Activated T-helper 2 cell treated with anti-CD3 and anti-CD28 coated beads, Interferon-gamma antibody, Interleukin-2, Interleukin-4, amounts not matched to agents 10 μg/mL and 5 μg/mL and 100 μg/mL, durations not matched to agents 14 hours and 24 hours and 36 hours (primary cell): ENCODE measurements at regions not wholly inside any gene's neighbourhood (a gene's known extent, or its start where the extent isn't known, plus 50 kb on each side); places are given as distances from the start of the nearest gene placed in this dataset.

ENCODE experiments used
- DNase-seq: peaks from one replicate; pipeline ENCODE4 v3.0.0; 2021; ENCODE audit warnings: low spot score
- H3K27ac Mint-ChIP-seq: one replicate; pipeline ENCODE4 v1.8.0; 2021; ENCODE audit warnings: mixed read lengths
- H3K27me3 Mint-ChIP-seq: one replicate; pipeline ENCODE4 v1.8.0; 2021; ENCODE audit warnings: low read depth, mixed read lengths
- H3K36me3 Mint-ChIP-seq: one replicate; pipeline ENCODE4 v1.8.0; 2021; ENCODE audit warnings: low read depth, mixed read lengths
- H3K4me1 Mint-ChIP-seq: one replicate; pipeline ENCODE4 v1.8.0; 2021; ENCODE audit warnings: low read depth, mixed read lengths
- H3K4me3 Mint-ChIP-seq: one replicate; pipeline ENCODE4 v1.8.0; 2021; ENCODE audit warnings: low read depth, mild to moderate bottlenecking, moderate library complexity, mixed read lengths
- H3K9me3 Mint-ChIP-seq: one replicate; pipeline ENCODE4 v1.8.0; 2021; ENCODE audit warnings: mixed read lengths
- intact Hi-C: fragments of 100-400 bp; cut with micrococcal nuclease; formaldehyde crosslinking; loops from one replicate; pipeline ENCODE4 v1.15.1; 2023

DNA sequence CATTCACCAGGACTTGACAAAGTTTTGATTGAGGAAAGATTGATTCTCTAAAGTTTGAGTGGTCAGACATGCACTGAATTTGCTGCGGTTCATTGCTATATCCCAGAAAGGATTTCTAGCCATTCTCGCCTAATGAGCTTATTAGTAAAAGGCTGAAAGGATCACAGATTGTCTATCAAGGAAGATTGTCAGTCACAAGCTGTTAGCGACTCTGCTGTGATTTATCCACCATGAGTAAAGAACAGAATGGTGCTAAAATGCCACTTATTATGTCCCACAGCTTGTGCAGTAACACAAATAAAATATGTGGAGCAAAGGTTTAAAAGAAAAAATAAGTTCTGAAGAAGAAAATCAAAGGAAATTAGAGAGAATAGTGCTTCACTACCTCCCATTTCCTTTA lies 701.2 kb upstream of the CDH7 start:
- Mint-ChIP-seq H3K27ac (no peak overlapping the region), H3K36me3 (no peaks in the 10 kb centered on the region), H3K27me3 (no peaks in the 10 kb centered on the region), H3K9me3 (peaks cover 28% of the 10 kb centered on the region), H3K4me1 (no peaks in the 10 kb centered on the region), H3K4me3 (no peak overlapping the region)
- intact Hi-C loops = no loop called here
- no peak for DNase-seq

DNA sequence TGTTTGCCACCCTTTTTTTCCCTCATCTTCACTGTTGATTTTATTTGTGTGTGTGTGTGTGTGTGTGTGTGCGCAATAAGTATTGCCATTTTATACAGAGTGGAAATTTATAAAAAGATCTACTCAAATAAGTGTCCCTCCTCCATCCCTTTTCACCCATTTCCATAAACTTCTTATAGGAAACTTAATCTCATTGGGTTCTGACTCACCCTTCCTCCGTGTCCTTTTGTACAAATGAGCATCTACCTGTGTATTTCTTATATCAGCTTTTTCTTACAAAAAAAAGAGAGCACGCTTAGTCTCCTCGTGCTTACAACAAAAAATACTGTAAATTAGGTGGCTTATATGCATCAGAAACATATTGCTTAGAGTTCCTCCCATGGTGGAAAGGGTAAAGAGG lies 711.2 kb upstream of the CDH7 start:
- H3K27ac Mint-ChIP-seq = no peak overlapping the region
- H3K36me3 Mint-ChIP-seq = no peaks in the 10 kb centered on the region
- H3K4me1 Mint-ChIP-seq = no peaks in the 10 kb centered on the region
- intact Hi-C loops = no loop called here
- H3K27me3 Mint-ChIP-seq = no peaks in the 10 kb centered on the region
- H3K9me3 Mint-ChIP-seq = peaks cover 21% of the 10 kb centered on the region
- DNase-seq = no peak
- no peak overlapping the region for H3K4me3 Mint-ChIP-seq

DNA sequence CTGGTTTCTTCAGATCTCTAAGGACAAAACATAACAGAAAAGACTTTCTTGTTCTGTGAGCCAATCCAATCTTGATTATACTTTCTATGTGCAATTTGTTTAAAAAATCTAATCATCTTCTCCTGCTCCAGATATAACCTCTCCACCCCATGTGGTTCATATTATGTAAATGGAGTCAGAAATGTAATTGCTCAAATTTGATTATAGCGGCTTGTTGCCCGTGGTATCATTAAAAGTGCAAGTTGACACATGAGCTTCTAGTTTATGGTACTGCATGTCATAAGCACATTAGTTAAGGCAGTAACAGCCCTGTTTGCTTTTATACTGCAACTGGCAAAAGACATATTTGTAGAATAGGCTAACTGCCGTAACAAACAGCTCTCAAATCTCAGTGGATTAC lies 715.1 kb upstream of the CDH7 start:
- DNase-seq = no peak
- Mint-ChIP-seq H3K36me3 (no peaks in the 10 kb centered on the region), H3K27me3 (no peaks in the 10 kb centered on the region), H3K4me1 (no peaks in the 10 kb centered on the region), H3K27ac (no peak overlapping the region), H3K9me3 (peaks cover 40% of the 10 kb centered on the region), H3K4me3 (no peak overlapping the region)
- intact Hi-C loops = no loop called here

DNA sequence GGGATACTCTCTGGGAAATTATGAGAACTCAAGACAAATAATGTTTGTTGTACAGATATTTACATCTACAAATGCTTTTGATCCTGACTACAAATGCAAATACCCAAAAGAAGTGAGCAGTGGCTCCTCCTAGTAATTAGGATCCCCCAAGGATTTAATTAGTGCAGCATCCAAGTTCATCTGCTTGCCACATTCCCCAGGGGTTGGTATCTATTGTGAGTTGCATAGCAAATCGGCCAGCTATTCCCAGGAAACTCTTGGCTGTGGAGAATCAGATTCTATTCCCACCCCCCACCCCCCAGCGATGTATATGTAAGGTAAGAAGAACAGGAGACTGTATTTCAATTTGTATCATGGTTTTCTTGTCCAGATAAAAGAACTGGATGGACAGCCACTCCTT lies 725.1 kb upstream of the CDH7 start:
- Mint-ChIP-seq H3K36me3 (no peaks in the 10 kb centered on the region), H3K4me3 (no peak overlapping the region), H3K9me3 (peaks cover 30% of the 10 kb centered on the region), H3K4me1 (no peaks in the 10 kb centered on the region), H3K27me3 (no peaks in the 10 kb centered on the region), H3K27ac (no peak overlapping the region)
- no peak for DNase-seq
- intact Hi-C loops = no loop called here

DNA sequence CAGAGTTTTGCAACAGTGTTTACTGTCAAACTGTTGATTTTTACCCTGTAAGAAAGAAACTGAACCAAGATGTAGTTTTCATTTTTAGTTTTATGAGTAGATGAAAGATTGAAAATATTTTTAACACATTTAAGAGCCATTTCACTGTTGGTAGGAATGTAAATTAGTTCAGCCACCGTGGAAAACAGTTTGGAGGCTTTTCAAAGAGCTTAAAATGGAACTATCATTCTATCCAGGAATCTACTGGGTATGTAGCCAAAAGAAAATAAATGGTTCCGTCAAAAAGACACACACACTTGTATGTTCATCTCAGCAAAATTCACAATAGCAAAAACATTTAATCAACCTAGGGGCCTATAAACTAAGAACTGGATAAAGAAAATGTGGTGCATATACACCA lies 729.8 kb upstream of the CDH7 start:
- intact Hi-C loops = no loop called here
- H3K36me3 Mint-ChIP-seq = no peaks in the 10 kb centered on the region
- no peak for DNase-seq
- peaks cover 31% of the 10 kb centered on the region for H3K9me3 Mint-ChIP-seq
- H3K4me1 Mint-ChIP-seq = no peaks in the 10 kb centered on the region
- no peak overlapping the region for H3K4me3 Mint-ChIP-seq
- no peak overlapping the region for H3K27ac Mint-ChIP-seq
- H3K27me3 Mint-ChIP-seq = no peaks in the 10 kb centered on the region

DNA sequence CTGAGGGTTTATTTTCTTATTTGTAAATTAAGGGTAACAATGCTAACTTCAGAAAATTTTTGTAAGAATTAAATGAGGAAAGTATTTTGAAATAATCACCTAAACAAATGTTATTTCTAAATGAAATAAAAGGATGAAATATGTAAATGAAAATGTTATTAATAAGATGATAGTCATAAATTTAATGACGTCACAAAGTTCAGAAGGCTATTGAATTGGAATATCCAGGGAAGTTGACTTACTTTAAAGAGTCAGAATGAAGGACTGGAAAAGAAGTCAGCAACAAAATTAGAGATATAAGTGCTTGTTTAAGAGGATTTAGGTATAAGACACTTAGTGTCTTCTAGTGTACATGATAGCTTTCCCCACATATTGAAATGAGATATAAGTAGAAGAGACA lies 732.6 kb upstream of the CDH7 start:
- DNase-seq = no peak
- intact Hi-C loops = no loop called here
- H3K36me3 Mint-ChIP-seq = no peaks in the 10 kb centered on the region
- H3K27ac Mint-ChIP-seq = no peak overlapping the region
- no peaks in the 10 kb centered on the region for H3K4me1 Mint-ChIP-seq
- peaks cover 30% of the 10 kb centered on the region for H3K9me3 Mint-ChIP-seq
- H3K27me3 Mint-ChIP-seq = no peaks in the 10 kb centered on the region
- no peak overlapping the region for H3K4me3 Mint-ChIP-seq

DNA sequence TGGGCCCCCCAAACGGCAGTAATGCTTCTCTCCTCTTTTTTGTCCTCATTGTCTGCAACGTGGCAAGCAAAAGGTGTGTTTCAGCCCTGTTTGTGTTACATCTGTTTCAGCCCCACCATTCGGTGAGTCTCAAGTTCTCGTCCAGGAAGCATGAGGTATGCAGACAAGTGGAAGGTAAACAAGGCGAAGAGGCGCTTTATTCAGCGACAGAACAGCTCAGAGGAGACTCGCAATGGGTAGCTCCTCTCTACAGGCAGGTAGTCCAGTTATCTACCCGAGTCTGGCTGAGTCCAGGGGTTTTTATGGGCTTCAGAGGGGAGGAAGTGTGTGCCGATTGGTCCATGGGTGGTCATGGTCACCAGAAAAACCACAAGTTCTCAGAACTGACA lies 733.4 kb upstream of the CDH7 start:
- Mint-ChIP-seq H3K36me3 (no peaks in the 10 kb centered on the region), H3K27ac (no peak overlapping the region), H3K27me3 (no peaks in the 10 kb centered on the region), H3K9me3 (peaks cover 29% of the 10 kb centered on the region), H3K4me1 (no peaks in the 10 kb centered on the region), H3K4me3 (no peak overlapping the region)
- intact Hi-C loops = no loop called here
- no peak for DNase-seq

DNA sequence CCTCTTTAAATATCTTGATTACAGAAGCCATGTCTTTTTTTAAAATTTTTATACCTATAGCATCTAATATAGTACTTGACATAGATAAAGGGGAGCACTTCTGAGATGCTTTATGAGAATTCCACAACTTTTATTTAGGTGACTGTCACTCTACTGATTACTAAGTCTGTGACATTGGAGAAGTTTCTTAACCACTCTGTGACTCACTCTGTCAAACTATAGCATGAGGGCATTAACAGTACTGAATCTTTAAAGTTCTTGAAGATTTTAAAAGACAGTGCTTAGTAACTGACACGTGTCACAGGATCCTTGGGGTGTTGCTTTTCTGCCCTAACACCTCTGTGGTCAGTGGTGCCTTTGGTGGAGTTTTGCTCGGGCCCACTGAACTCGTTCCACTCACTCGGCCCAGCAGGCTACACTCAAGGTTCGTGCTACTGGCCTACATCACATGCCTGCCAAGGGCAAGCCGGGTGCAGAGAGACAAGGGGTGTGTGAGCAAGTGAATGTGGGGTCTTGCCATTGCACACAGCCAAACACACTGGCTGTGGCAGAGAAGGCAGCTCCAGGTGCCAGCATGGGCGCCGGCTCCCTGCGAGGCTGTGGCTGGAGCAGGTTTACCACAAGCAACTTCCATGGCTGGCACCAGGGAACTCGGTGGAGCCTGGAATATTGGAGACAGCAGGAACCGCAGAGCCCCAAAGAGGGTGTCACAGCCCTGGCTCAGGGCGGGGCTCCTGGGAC lies 734.0 kb upstream of the CDH7 start:
- Mint-ChIP-seq H3K4me3 (no peak overlapping the region), H3K27ac (no peak overlapping the region), H3K27me3 (no peaks in the 10 kb centered on the region), H3K4me1 (no peaks in the 10 kb centered on the region), H3K9me3 (peaks cover 35% of the 10 kb centered on the region), H3K36me3 (no peaks in the 10 kb centered on the region)
- no peak for DNase-seq
- intact Hi-C loops = no loop called here

DNA sequence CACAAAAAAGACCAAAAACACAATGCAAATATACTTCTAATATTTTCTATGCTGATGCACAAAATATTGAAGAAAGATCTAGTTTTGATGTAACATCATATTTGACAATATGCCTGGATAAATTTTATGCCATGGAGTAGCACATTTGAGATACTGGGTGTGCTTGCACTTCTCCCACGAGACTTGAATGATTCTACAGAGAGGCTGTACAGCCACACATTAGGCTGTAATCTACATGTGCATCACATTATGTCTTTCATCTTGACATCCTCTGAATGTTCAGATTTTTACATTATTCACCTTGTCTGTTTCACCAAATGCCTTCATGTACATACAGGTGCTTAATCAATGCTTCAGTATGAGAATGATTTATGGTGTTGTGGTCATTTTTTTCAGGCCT lies 756.4 kb upstream of the CDH7 start:
- Mint-ChIP-seq H3K4me1 (no peaks in the 10 kb centered on the region), H3K27me3 (no peaks in the 10 kb centered on the region), H3K27ac (no peak overlapping the region), H3K36me3 (no peaks in the 10 kb centered on the region), H3K4me3 (no peak overlapping the region), H3K9me3 (peaks cover 20% of the 10 kb centered on the region)
- DNase-seq = no peak
- intact Hi-C loops = no loop called here

DNA sequence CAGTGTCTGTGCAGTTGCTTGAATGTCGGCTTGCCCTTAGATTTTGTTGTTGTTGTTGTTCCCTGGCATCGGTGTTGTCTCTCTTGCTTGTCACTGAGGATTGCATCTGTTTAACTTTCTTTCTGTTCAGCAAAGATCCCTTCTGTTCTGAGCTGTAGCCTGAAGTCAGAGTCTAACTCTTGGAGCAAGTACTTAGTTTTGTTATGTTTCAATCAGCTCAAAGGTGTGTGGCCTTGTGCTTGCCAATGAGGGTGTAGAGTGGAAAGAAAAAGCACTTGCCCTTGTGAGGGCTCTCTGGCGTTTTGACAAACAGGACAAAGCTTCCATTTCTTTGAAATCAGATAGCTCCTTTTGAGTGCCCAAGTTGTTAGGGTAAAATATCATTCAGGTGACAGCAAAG lies 757.1 kb upstream of the CDH7 start:
- Mint-ChIP-seq H3K27me3 (no peaks in the 10 kb centered on the region), H3K4me1 (no peaks in the 10 kb centered on the region), H3K36me3 (no peaks in the 10 kb centered on the region), H3K27ac (no peak overlapping the region), H3K9me3 (peaks cover 24% of the 10 kb centered on the region), H3K4me3 (no peak overlapping the region)
- intact Hi-C loops = no loop called here
- no peak for DNase-seq

DNA sequence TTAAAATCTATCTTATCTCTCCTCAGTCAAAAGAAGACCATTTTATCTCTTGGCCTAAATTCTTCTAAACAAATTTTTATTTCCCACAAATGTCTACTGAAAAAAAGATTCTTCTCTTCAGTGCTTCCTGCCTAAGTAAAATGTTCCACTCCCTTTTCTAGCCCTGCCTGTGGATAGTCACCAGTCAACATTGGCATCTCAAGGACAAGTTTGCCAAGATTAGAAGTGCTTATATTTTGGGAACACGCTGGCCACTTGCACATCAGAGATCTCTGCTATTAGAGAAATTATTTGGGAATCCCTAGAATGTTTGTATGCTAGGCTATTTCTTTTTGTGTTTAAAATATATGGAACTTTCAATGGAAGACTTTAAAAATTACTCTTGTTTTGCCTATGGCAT lies 758.2 kb upstream of the CDH7 start:
- no peak overlapping the region for H3K4me3 Mint-ChIP-seq
- no peak for DNase-seq
- H3K9me3 Mint-ChIP-seq = peaks cover 21% of the 10 kb centered on the region
- no peaks in the 10 kb centered on the region for H3K27me3 Mint-ChIP-seq
- H3K27ac Mint-ChIP-seq = no peak overlapping the region
- H3K36me3 Mint-ChIP-seq = no peaks in the 10 kb centered on the region
- no peaks in the 10 kb centered on the region for H3K4me1 Mint-ChIP-seq
- intact Hi-C loops = no loop called here

DNA sequence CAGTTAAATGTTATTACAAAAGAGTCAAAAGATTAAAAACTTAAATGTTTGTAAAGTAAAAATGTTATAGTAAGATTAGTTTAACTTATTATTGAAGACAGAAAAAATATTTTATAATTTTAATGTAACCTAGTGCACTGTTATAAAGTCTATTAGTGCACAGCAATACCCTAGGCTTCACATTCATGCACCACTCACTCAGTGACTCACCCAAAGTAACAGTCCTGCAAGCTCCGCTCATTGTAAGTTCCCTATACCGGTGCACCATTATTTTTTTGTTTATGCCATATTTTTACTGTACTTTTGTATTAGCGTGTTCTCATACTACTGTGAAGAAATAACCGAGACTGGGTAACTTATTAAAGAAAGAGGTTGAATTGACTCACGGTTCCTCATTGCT lies 759.7 kb upstream of the CDH7 start:
- H3K27me3 Mint-ChIP-seq = no peaks in the 10 kb centered on the region
- H3K4me3 Mint-ChIP-seq = no peak overlapping the region
- H3K36me3 Mint-ChIP-seq = no peaks in the 10 kb centered on the region
- peaks cover 21% of the 10 kb centered on the region for H3K9me3 Mint-ChIP-seq
- intact Hi-C loops = no loop called here
- DNase-seq = no peak
- H3K4me1 Mint-ChIP-seq = no peaks in the 10 kb centered on the region
- H3K27ac Mint-ChIP-seq = no peak overlapping the region

DNA sequence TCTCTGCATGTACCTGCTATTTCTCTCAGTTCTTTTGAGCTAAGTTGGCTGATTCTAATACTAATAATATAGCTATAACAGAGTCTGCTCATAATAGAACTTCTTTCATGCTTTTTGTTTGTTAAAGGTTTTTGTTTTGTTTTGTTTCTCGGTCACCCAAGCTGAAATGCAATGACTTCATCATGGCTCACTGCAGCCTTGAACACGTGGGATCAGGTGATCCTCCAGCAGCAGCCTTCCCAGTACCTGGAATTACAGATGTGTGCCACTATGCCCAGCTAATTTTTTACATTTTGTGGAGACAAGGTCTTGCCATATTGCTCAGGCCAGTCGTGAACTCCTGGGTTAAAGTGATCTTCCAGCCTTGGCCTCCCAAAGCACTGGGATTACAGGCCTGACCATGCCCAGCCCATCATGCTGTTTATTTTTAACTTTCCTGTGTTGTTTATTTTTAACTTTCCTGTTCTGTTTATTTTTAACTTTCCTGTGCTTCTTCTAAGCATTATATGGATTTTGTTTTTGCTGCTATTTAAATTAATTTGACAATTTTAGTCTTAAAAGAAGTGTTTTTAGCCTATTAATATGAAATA lies 763.8 kb upstream of the CDH7 start:
- Mint-ChIP-seq H3K4me3 (no peak overlapping the region), H3K36me3 (no peaks in the 10 kb centered on the region), H3K4me1 (no peaks in the 10 kb centered on the region), H3K9me3 (peaks cover 14% of the 10 kb centered on the region), H3K27ac (no peak overlapping the region), H3K27me3 (no peaks in the 10 kb centered on the region)
- intact Hi-C loops = no loop called here
- no peak for DNase-seq
